ENCODE measurements at regions not wholly inside any gene's neighbourhood (a gene's known extent, or its start where the extent isn't known, plus 50 kb on each side); places are given as distances from the start of the nearest gene placed in this dataset.
"Not testable (repeated sequence)": the region's sequence is repeated elsewhere in the genome, so short reads cannot be mapped to it uniquely, and the experiment has no call there.

- H3K4me1 Mint-ChIP-seq, result no peaks in the 10 kb centered on the region
- no peak for DNase-seq (ENCODE audit: low read depth, low spot score)
- TF ChIP-seq CTCF (conservative IDR thresholded peaks at IDR 0.05), result no peak
- peaks cover 2% of the 10 kb centered on the region for H3K9me3 Mint-ChIP-seq
- no peaks in the 10 kb centered on the region for H3K27me3 Mint-ChIP-seq (ENCODE audit: low read depth)
- H3K4me3 Mint-ChIP-seq, result no peak overlapping the region
- no peak overlapping the region for H3K27ac Mint-ChIP-seq (ENCODE audit: unreplicated experiment)
- no peaks in the 10 kb centered on the region for H3K36me3 Mint-ChIP-seq (ENCODE audit: low read depth)
Measured at GRCh38 chr5:111929261-111929660, 172.3 kb upstream of the NREP start.

GRCh38 chr5:111928511-111928910 is 171.5 kb upstream of the NREP start:
- Mint-ChIP-seq H3K9me3 (no peaks in the 10 kb centered on the region), H3K4me3 (no peak overlapping the region), H3K27ac (ENCODE audit: unreplicated experiment) (no peak overlapping the region), H3K4me1 (no peaks in the 10 kb centered on the region), H3K27me3 (ENCODE audit: low read depth) (no peaks in the 10 kb centered on the region), H3K36me3 (ENCODE audit: low read depth) (no peaks in the 10 kb centered on the region)
- DNase-seq (ENCODE audit: low read depth, low spot score), result no peak
- no peak for TF ChIP-seq CTCF (conservative IDR thresholded peaks at IDR 0.05)

- DNase-seq (ENCODE audit: low read depth, low spot score), result no peak
- Mint-ChIP-seq H3K27me3 (ENCODE audit: low read depth) (no peaks in the 10 kb centered on the region), H3K4me3 (no peak overlapping the region), H3K9me3 (no peaks in the 10 kb centered on the region), H3K27ac (ENCODE audit: unreplicated experiment) (no peak overlapping the region), H3K4me1 (no peaks in the 10 kb centered on the region), H3K36me3 (ENCODE audit: low read depth) (no peaks in the 10 kb centered on the region)
- TF ChIP-seq CTCF (conservative IDR thresholded peaks at IDR 0.05), result no peak
Measured at GRCh38 chr5:111927191-111927590, 170.2 kb upstream of the NREP start.

- DNase-seq (ENCODE audit: low read depth, low spot score), result no peak
- no peaks in the 10 kb centered on the region for H3K4me1 Mint-ChIP-seq
- H3K36me3 Mint-ChIP-seq (ENCODE audit: low read depth), result no peaks in the 10 kb centered on the region
- no peaks in the 10 kb centered on the region for H3K27me3 Mint-ChIP-seq (ENCODE audit: low read depth)
- no peak overlapping the region for H3K27ac Mint-ChIP-seq (ENCODE audit: unreplicated experiment)
- TF ChIP-seq CTCF (conservative IDR thresholded peaks at IDR 0.05), result no peak
- no peak overlapping the region for H3K4me3 Mint-ChIP-seq
- no peaks in the 10 kb centered on the region for H3K9me3 Mint-ChIP-seq
Measured at GRCh38 chr5:111926026-111926425, 169.0 kb upstream of the NREP start.

GRCh38 chr5:111922344-111922743 is 165.3 kb upstream of the NREP start:
- H3K4me1 Mint-ChIP-seq, result no peaks in the 10 kb centered on the region
- H3K9me3 Mint-ChIP-seq, result peaks cover 2% of the 10 kb centered on the region
- no peak for DNase-seq (ENCODE audit: low read depth, low spot score)
- H3K4me3 Mint-ChIP-seq, result no peak overlapping the region
- no peaks in the 10 kb centered on the region for H3K36me3 Mint-ChIP-seq (ENCODE audit: low read depth)
- no peak overlapping the region for H3K27ac Mint-ChIP-seq (ENCODE audit: unreplicated experiment)
- H3K27me3 Mint-ChIP-seq (ENCODE audit: low read depth), result no peaks in the 10 kb centered on the region
- no peak for TF ChIP-seq CTCF (conservative IDR thresholded peaks at IDR 0.05)

GRCh38 chr5:111921691-111922090 is 164.7 kb upstream of the NREP start:
- H3K27me3 Mint-ChIP-seq (ENCODE audit: low read depth); H3K4me3 Mint-ChIP-seq; H3K9me3 Mint-ChIP-seq; H3K36me3 Mint-ChIP-seq (ENCODE audit: low read depth); H3K4me1 Mint-ChIP-seq; H3K27ac Mint-ChIP-seq (ENCODE audit: unreplicated experiment); DNase-seq (ENCODE audit: low read depth, low spot score): not testable (repeated sequence)
